ENCODE measurements at regions not wholly inside any gene's neighbourhood (a gene's known extent, or its start where the extent isn't known, plus 50 kb on each side); places are given as distances from the start of the nearest gene placed in this dataset.

GRCh38 chr4:176968094-176968493, 175.4 kb upstream of the VEGFC start:
- Histone ChIP-seq H3K4me3 (no peak overlapping the region), H3K27ac (no peak overlapping the region)

- no peak overlapping the region for H3K4me3 ChIP-seq
These were observed 176.3 kb upstream of the VEGFC start for GRCh38 chr4:176969011-176969410.

GRCh38 chr4:176970853-176971252, 178.1 kb upstream of the VEGFC start:
- Histone ChIP-seq H3K27ac (no peak overlapping the region), H3K4me3 (no peak overlapping the region)

More at GRCh38 chr4:176969011-176969410, 176.3 kb upstream of the VEGFC start:
- H3K27ac ChIP-seq = no peak overlapping the region

DNA sequence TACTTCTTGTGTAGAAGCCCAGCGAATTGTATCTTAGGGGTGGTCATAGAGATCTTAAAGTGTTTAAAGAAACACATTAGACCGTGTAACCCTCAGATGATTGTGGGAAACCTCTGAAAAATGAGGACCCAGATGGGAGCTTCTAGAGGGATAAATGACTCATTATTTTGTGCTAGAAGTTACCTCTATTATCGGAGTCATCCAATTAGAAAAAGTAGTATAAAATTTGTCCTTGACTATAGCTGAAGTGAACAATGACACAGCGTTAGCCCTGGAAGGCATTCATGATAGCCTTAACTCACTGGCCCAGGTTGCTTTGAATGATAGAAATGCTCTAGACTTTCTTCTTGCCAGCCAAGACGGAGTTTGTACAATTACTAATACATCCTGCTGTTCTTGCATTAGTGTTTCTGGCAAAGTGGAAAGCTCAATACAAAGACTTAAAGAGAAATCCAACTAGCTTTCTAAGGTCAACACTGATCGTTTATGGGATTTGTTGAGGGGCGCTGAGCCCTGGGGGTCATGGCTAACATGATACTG, 178.9 kb upstream of the VEGFC start:
- Histone ChIP-seq H3K4me3 (no peak overlapping the region), H3K27ac (no peak overlapping the region)

- Histone ChIP-seq H3K4me3 (no peak overlapping the region), H3K27ac (no peak overlapping the region)
These were observed 186.7 kb upstream of the VEGFC start for GRCh38 chr4:176979416-176979815.

GRCh38 chr4:176981074-176981473, 188.4 kb upstream of the VEGFC start:
- no peak overlapping the region for H3K4me3 ChIP-seq

DNA sequence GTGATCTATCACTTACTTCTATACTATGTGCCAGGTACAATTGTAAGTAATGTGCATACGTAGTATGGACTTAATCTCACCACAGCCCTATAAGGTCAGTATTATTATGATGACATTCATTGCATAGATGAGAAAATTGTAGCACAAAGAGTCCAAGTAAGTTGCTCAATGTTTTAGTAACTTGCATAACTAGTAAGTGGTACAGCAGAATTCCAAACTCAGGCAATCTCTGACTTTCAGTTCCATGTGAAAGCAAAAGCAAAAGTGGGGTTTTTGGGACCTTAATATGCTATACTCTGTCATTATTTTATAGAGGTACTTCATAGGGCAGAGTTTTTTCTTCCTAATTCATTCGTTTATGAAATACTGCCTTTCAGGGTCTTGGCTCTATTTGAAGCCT, 188.8 kb upstream of the VEGFC start:
- peak overlapping the region in 2 of 21 experiments; percentile 18 to 37 for H3K27ac ChIP-seq
- H3K4me3 ChIP-seq = no peak overlapping the region

More at GRCh38 chr4:176981074-176981473, 188.4 kb upstream of the VEGFC start:
- peak overlapping the region in 1 of 21 experiments; percentile 18 for H3K27ac ChIP-seq

- H3K27ac ChIP-seq = no peak overlapping the region
- H3K4me3 ChIP-seq = no peak overlapping the region
These were observed 195.5 kb upstream of the VEGFC start for GRCh38 chr4:176988226-176988625.

DNA sequence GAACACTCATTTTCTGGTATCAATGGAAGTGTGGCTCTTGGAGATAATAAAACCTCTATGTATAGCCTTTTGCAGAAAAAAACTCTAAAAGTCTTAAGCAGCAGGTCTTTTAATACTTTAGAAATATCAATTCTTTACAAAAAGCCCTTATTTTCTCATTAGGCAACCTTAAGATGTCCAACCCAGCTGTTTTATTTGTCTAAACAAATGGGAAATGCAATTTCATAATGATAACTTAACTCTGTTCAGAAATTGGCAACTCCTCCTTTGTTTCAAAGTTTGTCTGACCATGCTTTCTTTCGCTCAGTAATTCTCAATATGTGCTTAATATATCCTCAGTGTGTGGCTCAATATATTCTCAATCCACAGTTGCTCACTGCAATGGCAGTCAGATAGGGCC, 196.5 kb upstream of the VEGFC start:
- H3K27ac ChIP-seq = no peak overlapping the region
- H3K4me3 ChIP-seq = no peak overlapping the region

DNA sequence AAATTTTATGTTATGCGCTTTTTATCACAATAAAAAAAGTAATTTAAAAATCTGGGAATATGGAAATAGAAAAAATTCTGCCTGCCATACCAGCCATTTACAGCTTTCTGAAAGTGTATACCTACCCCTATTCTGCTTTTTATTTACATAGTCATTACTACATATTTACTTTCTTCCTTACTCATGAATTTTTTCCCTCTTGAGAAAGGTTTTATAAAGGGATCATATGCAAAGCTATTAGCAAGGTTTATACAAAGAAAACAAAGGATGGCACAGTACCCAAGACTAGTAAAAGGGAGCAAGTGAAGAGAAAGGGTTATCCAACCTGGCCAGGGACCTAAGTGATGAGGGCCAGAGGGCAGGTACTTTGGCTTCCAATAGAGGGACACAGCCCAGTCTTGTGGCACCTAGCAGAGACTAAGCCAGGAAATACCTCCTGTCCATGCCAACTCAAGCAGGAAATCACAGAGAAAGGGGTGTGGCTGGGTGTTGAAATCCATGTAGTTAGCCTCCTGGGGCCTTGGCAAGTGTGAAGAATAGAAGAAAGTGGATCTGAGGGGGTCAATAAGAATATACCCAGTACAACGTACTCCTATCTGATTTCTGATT, 207.3 kb upstream of the VEGFC start:
- H3K27ac ChIP-seq = no peak overlapping the region
- H3K4me3 ChIP-seq = no peak overlapping the region

- Histone ChIP-seq H3K4me3 (no peak overlapping the region), H3K27ac (peak overlapping the region in 1 of 21 experiments; percentile 10)
These were observed 208.8 kb upstream of the VEGFC start for GRCh38 chr4:177001271-177002175.

DNA sequence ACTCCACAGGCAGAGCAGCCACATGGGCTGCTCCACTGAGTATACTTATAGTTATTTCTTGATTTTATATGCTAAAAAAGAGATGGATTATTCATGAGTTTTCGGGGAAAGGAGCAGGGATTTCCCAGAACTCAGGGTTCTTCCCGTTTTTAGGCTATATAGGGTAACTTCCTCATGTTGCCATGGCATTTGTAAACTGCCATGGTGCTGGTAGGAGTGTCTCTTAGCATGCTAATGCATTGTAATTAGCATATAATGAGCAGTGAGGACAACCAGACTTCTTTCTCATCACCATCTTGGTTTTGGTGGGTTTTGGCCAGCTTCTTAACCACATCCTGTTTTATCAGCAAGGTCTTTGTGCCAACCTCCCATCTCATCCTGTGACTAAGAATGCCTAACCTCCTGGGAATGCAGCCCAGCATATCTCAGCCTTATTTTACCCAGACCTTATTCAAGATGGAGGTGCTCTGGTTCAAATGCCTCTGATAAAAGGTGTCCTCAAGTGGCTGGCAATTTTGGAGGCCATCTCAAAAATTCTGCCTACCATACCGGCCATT, 213.0 kb upstream of the VEGFC start:
- H3K27ac ChIP-seq = no peak overlapping the region
- H3K4me3 ChIP-seq = no peak overlapping the region

GRCh38 chr4:177006331-177006730, 213.6 kb upstream of the VEGFC start:
- no peak overlapping the region for H3K4me3 ChIP-seq
- no peak overlapping the region for H3K27ac ChIP-seq

- H3K4me3 ChIP-seq = no peak overlapping the region
- H3K27ac ChIP-seq = peak overlapping the region in 1 of 21 experiments; percentile 12
These were observed 215.5 kb upstream of the VEGFC start for GRCh38 chr4:177008071-177008835.

DNA sequence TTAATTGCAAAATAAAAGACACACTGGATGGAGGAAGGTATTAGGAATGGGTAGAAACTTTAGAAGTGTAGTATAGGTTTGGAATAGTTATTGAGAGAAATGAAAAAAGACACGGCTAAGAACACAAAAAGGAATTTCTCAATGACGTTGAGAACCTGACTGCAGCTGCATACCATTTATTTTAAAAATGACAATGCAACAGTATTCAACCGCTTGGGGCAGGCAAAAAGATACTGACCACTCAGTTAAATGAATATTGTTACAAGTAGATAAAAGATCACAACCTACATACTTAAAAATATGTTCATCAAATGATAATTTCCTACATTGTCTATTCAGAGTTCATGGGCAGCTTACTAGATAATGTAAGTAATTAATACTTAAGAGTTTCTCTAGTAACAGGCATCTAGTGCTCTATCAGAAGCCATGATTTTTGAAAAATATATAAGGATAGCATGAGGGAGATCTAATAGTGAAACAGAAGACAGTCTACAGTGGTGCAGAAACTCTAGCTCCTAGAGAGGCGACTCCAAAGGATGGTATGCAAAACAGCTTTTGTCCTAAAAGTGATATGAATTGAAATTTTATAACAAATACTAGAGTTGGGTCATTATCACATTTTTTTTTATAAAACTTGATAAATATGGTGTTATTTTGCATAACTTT, 216.2 kb upstream of the VEGFC start:
- H3K4me3 ChIP-seq = no peak overlapping the region
- H3K27ac ChIP-seq = peak overlapping the region in 1 of 21 experiments; percentile 48

DNA sequence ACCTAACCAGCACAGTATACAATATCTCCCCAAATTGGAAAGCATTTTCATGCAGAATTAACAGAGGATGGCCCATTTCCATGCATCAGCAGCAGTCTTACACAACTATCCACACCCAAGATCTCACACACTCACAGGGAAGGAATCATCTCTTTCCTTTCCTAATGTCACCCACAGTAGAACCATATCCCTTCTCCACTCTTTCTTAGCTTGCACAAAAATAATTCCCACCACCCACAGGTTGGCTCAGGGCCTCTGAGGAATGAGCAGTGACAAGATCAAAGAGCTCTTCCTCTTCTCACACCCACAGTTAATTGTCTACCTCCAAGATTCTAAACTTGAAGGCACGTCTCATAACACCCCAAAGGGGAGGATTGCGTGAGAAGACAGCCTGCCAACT, 217.7 kb upstream of the VEGFC start:
- H3K27ac ChIP-seq = no peak overlapping the region
- no peak overlapping the region for H3K4me3 ChIP-seq

- H3K27ac ChIP-seq = no peak overlapping the region
- H3K4me3 ChIP-seq = no peak overlapping the region
These were observed 220.3 kb upstream of the VEGFC start for GRCh38 chr4:177012918-177013545.

DNA sequence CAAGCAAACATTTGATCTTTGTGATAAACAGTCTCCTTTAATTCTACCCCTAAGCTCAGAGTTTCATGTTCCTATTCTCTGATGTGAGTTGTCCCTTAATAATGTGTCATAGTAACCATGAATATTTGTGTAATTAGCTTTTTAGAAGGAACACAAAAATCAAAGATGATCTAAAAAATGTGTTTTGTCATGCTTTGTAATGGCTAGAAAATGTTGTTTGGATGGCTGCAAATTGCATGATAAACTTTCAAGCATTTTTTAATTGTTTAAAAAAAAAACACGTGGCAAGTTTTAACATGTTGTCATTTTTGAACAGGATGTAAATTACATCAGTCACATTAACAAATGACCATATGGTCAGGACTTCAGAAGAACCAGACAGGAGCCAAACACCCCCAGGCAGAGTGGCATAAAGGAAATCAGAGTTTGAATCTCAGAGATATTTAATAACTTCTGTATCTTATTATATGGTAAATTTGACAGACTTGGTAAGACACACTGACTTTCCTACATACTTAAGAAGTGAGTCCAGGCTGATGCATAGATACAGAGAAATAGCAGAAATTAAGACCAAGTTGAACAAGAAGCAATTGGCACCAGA, 223.9 kb upstream of the VEGFC start:
- Histone ChIP-seq H3K27ac (no peak overlapping the region), H3K4me3 (no peak overlapping the region)
